Skin epidermis (tissue), 12 donors: ENCODE measurements at regions not wholly inside any gene's neighbourhood (a gene's known extent, or its start where the extent isn't known, plus 50 kb on each side); places are given as distances from the start of the nearest gene placed in this dataset.

Experiments
- H3K27ac ChIP-seq, 21 experiments: fragments of 200-600 bp; sonication (generic) in 11 of 21; one replicate each; pipeline ENCODE4 v1.5.0; 2020; ENCODE audit warnings: mild to moderate bottlenecking in 3 of 21, inconsistent platforms in 2 of 21, moderate library complexity in 2 of 21
- H3K4me3 ChIP-seq, 7 experiments: fragments of 200-600 bp; sonication (generic) in 2 of 7; one replicate each; pipeline ENCODE4 v1.5.0; 2020; ENCODE audit warnings: inconsistent platforms in 2 of 7, mild to moderate bottlenecking in 2 of 7, moderate library complexity in 1 of 7

DNA sequence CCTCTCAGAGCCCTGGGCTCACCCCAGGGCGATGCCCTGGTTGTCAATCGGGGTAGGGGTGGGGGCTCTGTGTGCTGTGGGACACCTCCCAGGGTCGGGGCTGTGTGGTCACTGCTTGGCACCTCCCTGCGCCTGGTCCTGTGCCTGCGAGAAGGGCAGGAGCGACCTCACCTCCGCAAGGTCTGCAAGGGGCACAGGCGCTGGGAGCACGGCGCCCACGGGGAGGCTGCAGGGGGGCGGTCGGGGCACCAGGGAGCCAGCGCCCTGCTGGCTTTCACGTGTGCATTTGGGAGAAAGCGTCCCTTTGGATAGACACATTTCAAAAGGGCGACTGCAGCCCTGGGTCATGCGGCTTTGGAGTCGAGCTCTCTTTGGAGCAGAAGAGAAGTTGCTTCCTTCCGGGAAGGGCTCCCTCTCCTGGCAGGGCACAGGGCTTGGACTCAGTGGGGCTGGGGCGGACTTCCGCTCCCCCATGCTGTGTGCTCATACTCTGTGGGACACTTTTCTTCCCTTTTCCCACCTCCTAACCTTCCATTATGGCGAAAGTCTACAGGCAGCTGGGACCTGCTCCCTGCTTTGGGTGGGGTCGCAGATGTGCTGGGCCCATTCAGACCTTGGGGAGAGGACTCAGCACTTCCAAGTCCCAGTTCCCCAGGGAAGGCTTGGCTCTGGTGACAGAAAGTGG is 52.9 kb upstream of the SLC28A3 start:
- no peak overlapping the region for H3K27ac ChIP-seq
- H3K4me3 ChIP-seq = no peak overlapping the region

DNA sequence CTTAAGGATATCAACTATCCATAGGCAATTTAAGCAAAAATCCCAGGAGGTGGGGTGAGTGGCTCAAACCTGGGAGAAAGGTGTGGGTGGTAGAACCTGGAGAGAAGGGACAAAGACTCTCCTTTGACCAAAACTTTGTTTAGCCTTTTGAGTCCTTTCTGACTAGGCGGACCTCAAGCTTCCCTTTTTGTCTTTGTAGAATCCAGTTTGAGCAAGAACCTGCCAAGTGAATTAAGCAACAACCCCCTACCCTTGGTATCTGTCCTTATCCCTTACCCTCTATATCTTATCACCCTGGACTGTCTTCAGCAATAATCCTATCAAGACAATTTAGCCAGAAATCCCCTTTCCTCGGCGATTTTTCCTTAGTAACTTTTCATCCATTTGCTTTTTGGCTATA is 53.5 kb upstream of the SLC28A3 start:
- Histone ChIP-seq H3K27ac (no peak overlapping the region), H3K4me3 (no peak overlapping the region)

DNA sequence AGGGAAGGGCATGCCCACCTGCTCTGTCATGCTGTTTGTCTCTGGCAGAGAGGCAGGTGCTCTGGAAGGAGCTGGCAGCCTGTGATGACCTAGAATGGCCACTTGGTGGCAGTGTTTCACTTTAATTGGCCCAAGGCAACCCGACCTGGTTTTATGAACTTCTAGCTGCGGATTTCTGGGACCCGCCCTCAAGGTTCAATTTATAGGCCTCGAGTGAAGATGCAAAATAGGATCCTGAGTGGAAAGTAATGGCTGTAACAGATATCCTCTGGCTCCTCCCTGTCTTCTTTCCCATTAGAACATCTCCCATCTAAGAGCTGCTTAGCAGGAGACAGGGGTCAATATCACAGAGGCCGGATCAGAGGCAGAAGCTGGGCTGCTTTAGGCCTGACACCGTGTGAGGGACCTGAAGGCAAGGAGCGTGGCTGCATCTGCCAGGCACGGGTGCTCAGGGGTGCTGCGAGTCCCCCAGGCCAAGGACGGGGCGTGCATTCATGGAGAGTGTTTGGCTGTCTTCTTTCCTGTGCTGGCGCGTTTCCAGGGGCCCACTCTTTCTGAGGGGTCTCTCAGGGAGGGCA is 56.7 kb upstream of the SLC28A3 start:
- no peak overlapping the region for H3K4me3 ChIP-seq
- no peak overlapping the region for H3K27ac ChIP-seq

DNA sequence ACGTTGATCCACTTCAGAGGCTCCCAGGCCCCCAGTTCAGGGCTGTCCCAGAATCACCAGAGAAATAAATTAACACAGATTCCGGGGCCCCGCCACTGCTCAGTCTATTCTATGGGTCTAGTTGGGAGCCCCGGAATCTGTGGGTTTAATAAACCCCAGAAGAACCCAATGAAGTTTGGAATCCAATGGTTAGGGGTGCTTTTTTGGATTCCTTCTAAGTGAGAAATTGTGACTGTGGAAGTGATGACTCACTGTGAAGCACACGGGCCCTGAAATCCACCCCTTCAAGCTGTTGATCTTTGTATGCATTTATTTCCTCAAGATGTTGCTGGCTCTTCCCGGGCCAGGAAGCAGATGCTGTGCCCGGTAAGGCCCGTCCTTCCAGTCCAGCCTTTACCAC is 57.3 kb upstream of the SLC28A3 start:
- Histone ChIP-seq H3K27ac (no peak overlapping the region), H3K4me3 (no peak overlapping the region)

DNA sequence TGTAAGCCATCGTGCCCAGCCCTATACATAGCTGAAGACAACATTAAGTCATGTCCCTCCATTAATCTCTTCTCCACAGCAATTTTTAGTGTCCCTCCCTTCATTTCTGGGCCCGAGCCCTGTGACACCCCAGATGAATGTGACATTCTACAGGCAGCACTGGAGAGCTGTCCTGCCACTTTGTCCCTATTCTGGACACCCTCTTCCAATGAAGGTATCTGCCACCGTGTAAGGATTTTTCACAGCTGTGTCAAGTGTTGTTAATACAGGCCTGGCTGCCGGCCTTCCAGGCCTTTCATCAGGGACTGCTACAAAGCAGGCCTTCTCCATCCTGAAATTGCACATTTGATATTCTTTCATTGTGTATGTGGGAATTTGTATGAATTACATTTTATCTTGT is 62.0 kb upstream of the SLC28A3 start:
- H3K27ac ChIP-seq = no peak overlapping the region
- no peak overlapping the region for H3K4me3 ChIP-seq

DNA sequence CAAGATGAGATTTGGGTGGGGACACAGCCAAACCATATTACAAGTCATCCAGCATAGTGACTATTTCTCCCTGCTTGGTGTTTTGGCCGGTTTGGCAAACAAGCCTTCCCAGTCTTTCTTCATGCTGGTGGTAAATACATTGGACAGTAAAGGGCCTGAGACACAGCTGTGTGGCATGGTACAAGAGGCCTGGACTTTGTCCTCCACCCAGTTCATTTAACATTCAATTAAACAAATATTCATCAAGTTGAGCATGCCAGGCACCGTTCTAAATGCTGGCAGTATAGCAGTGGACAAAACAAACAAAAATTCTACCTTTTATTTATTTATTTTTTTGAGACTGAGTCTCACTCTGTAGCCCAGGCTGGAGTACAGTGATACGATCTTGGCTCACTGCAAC is 62.7 kb upstream of the SLC28A3 start:
- Histone ChIP-seq H3K4me3 (no peak overlapping the region), H3K27ac (no peak overlapping the region)

DNA sequence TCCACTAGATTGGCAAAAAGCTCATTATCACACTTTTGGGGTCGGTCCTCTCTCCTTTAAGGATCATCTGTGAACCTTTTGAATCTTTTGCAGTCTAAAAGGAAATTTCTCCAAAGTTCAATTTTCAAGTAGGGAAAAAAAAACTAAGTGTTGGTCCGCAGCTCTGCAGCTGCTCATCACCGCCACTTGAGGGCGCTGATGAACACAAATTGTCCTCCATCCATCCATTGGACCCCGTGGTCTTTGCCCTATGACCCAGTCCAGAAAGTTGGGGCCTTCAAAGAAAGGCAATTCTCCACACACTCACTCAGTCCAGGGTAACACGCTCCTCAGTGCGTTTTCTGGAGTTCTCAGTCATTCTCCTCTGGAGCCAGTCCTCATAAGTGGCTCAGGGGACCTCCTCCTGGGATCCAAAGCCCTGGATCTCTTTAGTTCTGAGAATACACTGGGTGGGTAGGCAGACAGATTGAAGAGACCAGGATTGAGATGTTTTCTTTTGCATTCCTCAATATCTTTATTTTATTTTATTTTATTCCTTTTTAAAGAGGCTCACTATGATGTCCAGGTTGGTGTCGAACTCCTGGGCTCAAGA is 63.6 kb upstream of the SLC28A3 start:
- no peak overlapping the region for H3K4me3 ChIP-seq
- H3K27ac ChIP-seq = no peak overlapping the region

DNA sequence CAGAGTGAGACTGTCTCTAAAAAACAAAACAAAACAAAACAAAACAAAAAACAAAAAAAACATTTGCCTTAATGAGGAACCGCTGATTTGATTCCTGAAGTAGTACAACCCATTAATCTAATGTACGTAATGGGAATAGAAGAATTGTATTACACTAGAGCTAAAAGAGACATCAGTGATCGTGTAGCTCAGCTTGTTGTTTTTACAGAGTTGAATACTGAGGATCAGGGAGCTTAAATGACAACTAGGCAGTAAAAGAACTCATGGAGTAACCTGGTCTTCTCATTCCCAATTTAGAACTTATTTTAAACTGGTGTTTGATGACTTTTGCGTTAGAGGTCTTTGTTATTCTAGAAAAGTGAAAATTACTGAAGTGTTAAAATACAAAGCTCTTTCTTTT is 65.1 kb upstream of the SLC28A3 start:
- no peak overlapping the region for H3K4me3 ChIP-seq

DNA sequence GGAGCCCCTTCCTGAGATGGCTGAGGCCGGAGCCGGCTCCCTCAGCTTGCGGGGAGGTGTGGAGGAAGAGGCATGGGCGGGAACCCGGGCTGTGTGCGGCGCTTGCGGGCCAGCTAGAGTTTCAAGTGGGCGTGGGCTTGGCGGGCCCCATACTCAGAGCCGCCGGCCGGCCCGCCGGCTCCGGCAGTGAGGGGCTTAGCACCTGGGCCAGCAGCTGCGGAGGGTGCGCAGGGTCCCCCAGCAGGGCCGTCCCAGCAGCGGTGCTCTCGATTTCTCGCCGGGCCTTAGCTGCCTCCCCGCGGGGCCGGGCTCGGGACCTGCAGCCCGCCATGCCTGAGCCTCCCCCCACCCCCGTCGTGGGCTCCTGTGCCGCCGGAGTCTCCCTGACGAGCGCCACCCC is 67.9 kb upstream of the SLC28A3 start:
- H3K27ac ChIP-seq = no peak overlapping the region
- H3K4me3 ChIP-seq = no peak overlapping the region

More for the DNA sequence above, 65.1 kb upstream of the SLC28A3 start:
- H3K27ac ChIP-seq = no peak overlapping the region

DNA sequence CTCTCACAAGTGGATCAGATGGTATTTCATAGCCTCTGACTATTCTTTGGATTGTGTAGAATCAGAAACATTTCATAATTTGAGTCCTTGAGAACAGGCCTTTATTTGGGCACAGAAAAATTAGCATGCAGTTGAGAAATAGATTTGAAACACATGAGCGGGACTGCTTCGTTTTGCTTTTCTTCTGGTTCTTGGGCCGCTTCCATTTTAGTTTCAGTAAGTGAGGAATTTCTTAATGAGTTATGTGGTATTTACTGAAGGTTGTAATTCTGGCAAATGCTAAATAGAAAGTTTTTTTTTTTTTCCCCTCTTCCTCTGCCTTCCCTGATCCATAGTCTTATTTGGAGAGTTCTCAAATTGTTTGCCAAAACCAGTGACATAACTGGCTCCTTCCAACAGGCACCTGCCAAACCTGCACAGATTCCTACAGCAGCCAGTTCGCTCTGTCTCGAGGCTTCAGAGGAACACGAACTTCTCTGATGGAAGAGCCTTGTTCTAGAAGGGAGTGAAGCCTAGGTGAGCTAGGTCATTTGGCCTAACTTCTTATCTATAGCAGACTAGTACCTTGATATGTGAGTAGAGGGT is 71.2 kb upstream of the SLC28A3 start:
- H3K27ac ChIP-seq = peak overlapping the region in 4 of 21 experiments; percentile 5 to 25 (median 19)

DNA sequence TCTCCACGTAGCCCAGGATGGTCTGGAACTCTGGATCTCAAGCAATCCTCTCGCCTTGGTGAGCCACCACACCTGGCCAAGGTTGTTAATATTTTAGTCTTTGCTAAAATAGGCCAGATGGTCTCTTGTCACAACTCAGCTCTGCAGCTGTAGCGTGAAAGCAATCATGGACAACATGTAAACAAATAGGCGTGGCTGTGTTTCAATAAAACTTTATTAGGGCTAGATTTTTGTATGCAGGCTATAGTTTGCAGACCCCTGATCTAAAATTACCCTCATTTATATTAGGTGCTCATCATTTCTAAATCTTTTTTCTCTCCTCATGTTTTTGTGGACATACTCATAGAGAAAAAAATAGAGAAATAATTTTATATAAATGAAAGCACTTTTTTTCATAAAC is 72.1 kb upstream of the SLC28A3 start:
- H3K27ac ChIP-seq = no peak overlapping the region
- H3K4me3 ChIP-seq = no peak overlapping the region

More for the DNA sequence above, 71.2 kb upstream of the SLC28A3 start:
- no peak overlapping the region for H3K4me3 ChIP-seq

DNA sequence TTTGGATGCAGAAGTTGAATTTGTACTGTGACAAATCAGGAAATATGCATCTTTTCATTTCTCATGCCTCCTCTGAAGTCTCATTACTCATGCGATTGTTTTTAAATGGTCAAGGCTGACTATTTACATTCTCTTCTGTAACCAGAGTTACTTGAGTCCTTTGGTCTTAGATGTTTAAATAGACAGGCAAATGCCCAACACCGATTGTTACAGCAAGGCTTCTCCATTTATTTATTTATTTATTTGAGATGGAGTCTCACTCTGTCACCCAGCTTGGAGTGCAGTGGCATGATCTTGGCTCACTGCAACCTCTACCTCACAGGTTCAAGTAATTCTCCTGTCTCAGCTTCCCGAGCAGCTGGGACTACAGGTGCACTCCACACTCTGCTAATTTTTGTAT is 72.7 kb upstream of the SLC28A3 start:
- H3K4me3 ChIP-seq = no peak overlapping the region

DNA sequence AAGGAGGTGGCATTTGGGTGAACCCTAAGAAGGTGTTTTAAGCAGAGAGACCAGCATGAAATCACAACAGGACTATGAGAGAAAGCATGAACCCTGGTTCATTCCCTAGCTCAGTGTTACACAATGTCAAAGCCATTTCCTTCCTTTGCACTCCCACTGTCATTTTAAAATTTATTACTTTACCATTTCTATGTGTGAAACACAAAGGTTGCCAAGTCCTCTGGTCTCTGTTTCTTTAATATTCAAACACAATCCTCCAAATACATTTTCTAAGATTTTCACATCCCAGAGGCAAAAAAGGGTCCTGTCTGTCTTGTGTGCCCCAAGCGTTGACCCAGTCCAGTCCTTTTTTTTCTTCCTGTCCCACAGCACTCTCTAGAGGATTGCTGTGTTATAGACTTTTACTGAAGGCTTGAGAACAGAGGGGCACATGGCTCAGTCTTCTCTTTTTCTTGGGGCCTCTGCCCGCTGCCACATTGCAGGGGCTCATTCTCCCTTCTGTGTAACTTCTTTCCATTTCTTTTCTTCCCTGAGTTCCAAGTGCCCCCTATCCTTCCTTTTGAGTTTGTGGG is 78.6 kb upstream of the SLC28A3 start:
- H3K4me3 ChIP-seq = no peak overlapping the region
- no peak overlapping the region for H3K27ac ChIP-seq

More for the DNA sequence above, 72.7 kb upstream of the SLC28A3 start:
- no peak overlapping the region for H3K27ac ChIP-seq

DNA sequence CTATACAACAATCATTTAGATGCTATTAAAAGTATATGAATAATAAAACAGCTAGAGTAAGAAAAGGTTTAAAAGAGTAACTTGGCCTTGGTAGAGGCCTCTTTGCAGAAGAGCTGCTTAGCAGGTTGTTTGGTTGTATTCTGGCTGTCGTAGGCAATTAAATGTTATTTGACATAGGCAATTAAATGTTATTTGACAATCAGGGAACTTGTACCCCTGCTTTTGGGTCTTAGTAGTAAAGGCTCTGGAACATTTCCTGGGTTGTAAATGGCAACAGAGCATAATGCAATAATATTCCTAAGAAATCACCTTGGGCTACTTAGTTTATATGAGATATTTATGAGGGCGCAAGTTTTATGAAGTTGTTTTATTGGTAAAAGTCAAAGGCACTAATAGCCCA is 84.4 kb upstream of the SLC28A3 start:
- H3K27ac ChIP-seq = no peak overlapping the region
- H3K4me3 ChIP-seq = no peak overlapping the region

DNA sequence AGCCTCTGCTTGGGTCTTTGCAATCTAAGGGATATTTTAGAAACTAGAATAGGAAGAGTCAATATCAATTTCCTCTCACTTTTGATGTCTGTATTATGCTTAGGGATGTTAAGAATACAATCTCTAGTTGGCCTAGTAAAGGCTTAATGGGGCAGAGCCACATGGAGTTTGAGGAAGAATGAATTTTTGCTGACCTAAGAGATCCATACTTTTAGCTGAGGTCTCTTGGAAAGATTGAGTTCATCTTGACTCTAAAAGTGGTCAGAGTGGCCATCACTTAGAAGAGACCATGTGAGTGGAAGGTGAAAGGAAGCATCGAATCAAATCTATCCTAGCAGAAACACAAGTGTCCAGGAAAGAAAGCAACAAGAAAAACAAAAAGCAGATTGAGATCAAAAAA is 92.2 kb upstream of the SLC28A3 start:
- Histone ChIP-seq H3K27ac (no peak overlapping the region), H3K4me3 (no peak overlapping the region)

DNA sequence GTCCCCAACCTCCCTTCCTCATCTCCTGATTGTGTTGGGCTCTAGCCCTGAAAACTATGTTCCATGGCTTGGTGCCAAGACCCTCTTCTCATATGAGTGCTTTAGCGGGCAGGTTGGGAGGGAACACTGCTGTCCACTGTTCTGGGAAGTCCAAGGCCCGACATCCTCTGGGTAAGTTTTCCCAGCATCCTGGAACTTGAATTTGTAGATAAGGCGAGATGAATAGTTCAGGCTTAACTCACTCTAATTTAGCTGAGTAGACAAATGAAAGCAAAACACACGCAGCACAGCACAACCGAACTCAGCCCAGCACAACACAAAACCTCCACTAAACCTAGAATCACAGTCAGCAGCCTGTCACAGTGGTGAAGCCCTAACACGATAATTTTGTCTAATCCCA is 95.3 kb upstream of the SLC28A3 start:
- no peak overlapping the region for H3K27ac ChIP-seq
- H3K4me3 ChIP-seq = no peak overlapping the region

DNA sequence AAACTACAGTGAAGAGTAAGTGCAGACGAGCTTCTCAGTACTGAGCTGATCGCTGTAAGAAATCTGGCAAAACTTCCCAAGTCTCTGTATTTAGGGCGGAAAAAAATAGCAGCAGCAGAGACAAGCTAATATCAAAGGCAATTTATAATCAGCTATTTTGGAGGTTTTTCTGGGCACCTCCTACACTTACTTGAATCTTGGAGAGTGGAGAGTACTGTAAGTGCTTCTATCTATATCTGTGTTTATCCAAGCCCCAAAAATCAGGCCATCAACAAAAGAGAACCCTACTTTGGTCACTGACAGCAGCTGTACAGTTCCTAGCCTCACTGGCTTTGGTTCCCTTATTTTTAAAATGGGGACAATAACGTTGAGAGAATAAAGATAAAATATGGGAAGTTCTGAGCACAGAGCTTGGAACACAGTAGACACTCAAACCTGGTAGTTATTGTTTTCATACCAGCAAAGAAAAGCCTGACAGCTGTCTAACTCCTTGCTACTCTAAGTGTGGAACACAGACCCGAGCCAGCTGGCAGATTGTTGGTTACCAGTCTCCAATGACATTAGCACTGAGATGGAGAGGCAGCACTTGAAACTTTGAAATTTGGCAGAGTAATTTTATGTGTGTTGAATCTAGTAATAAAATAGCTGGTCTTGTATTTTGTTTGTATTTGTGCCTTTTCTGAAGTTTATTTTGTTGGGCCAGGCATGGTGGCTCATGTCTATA is 96.0 kb upstream of the SLC28A3 start:
- Histone ChIP-seq H3K27ac (no peak overlapping the region), H3K4me3 (no peak overlapping the region)

DNA sequence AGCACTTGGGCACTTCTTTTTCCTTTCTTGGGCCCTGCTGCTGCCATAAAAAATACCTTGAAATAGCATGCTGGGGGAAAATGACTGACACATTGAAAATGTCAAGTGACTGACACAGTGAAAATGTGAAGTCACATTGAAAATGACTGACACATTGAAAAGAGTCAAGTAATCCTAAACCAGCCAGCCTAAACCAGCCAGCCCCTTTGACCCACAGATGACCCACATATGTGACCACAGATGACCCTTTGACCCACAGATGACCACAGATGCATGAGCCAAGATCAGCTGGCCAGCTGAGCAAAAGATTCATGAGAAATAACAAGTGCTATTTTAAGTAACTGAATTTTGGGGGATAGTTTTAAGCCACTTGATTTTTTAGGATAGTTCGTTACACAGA is 97.8 kb upstream of the SLC28A3 start:
- no peak overlapping the region for H3K27ac ChIP-seq
- no peak overlapping the region for H3K4me3 ChIP-seq

DNA sequence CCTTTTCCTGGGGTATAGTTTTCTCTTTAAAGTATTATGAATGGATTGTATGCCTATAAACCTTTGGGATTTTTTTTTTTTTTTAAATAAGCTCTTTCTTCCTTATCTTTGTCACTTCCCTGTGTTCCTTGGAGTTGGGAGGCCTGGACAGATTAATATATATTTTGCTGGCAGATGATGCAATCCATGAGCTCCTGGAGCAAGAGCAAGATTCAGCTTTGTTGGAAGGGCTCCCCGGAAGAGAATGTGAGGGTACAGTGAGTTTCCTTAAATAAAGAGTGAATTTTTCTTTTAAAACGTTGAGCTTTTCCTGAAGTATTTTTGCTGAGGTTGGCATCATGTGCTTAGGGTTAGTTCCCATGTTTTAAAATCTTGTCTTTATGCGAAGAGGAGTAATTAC is 98.7 kb upstream of the SLC28A3 start:
- Histone ChIP-seq H3K4me3 (no peak overlapping the region), H3K27ac (no peak overlapping the region)

DNA sequence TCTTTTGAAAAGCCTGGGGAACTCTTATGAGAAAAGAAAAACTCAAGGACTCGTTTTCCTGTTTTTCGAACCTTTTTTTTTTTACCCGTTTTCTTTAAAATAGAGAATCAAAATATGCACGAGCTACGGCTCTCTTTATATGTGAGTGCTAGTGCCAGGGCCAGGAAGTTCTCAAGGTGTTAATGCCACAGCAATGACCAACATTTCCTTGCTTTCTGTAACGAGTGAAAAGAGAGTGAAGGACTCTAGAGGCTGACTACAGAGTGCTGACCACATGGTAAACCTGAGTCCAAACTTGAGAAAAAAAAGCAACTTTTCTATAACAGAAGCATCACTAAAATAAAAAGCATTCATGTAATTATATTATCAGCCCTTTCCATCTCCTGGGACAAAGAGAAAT is 102.2 kb upstream of the SLC28A3 start:
- H3K27ac ChIP-seq = no peak overlapping the region
- H3K4me3 ChIP-seq = no peak overlapping the region
